Naive thymus-derived CD4-positive, alpha-beta T cell (primary cell): ENCODE measurements at regions not wholly inside any gene's neighbourhood (a gene's known extent, or its start where the extent isn't known, plus 50 kb on each side); places are given as distances from the start of the nearest gene placed in this dataset.

Source experiments
- ATAC-seq: fragments of 150-1000 bp; cut with Tn5 transposase; 2 replicates; pipeline ENCODE4 v1.10.0; 2021; ENCODE audit warnings: mild to moderate bottlenecking, moderate library complexity
- CTCF ChIA-PET: fragments of 350-600 bp; sonication (Branson Sonifier 250); formaldehyde crosslinking; loops from one replicate; lab custom pipeline; 2021; ENCODE audit warnings: antibody characterized with exemption; lab: Charles Lee
- POLR2A ChIA-PET: fragments of 350-600 bp; sonication (Branson Sonifier 250); formaldehyde crosslinking; loops from one replicate; lab custom pipeline; 2021; ENCODE audit warnings: antibody characterized with exemption, inconsistent platforms; lab: Charles Lee
- DNase-seq, 9 donors: peaks; one replicate each; pipeline versions ENCODE4 v3.0.0 to v3.0.0-alpha.2; 2020 to 2022; ENCODE audit warnings: mixed read lengths in 1 of 9
- H3K27ac ChIP-seq: one replicate; pipeline ENCODE4 v1.7.0; 2013; ENCODE audit warnings: mild to moderate bottlenecking, low read depth, low read length, moderate library complexity
- H3K27me3 ChIP-seq, 2 donors: one replicate each; pipeline ENCODE4 v1.7.0; 2013; ENCODE audit warnings: low read length in 2 of 2, mild to moderate bottlenecking in 2 of 2, moderate library complexity in 2 of 2; ENCODE audit not compliant: control insufficient read depth in 2 of 2, insufficient read depth in 2 of 2
- H3K36me3 ChIP-seq, 3 experiments: 1 replicate in 2 of 3; 2 replicates in 1 of 3; pipeline ENCODE4 v1.7.0; 2013; ENCODE audit warnings: low read length in 3 of 3, mild to moderate bottlenecking in 3 of 3, moderate library complexity in 1 of 3; ENCODE audit not compliant: insufficient read depth in 3 of 3, control insufficient read depth in 2 of 3
- H3K4me1 ChIP-seq, 2 donors: one replicate each; pipeline ENCODE4 v1.7.0; 2013; ENCODE audit warnings: low read length in 2 of 2, mild to moderate bottlenecking in 2 of 2, moderate library complexity in 1 of 2; ENCODE audit not compliant: control insufficient read depth in 2 of 2, insufficient read depth in 2 of 2
- H3K4me3 ChIP-seq: 2 replicates; pipeline ENCODE4 v1.7.0; 2013; ENCODE audit warnings: mild to moderate bottlenecking, low read length
- H3K9me3 ChIP-seq, 3 experiments: 1 replicate in 2 of 3; 2 replicates in 1 of 3; pipeline ENCODE4 v1.7.0; 2013; ENCODE audit warnings: low read length in 3 of 3; ENCODE audit not compliant: control insufficient read depth in 2 of 3
- H3K27ac Mint-ChIP-seq, 9 donors: one replicate each; pipeline ENCODE4 v1.8.0; 2020 to 2022; ENCODE audit warnings: mixed read lengths in 9 of 9, mild to moderate bottlenecking in 8 of 9, moderate library complexity in 5 of 9, inconsistent platforms in 2 of 9
- H3K27me3 Mint-ChIP-seq, 5 donors: one replicate each; pipeline ENCODE4 v1.8.0; 2021 to 2022; ENCODE audit warnings: mixed read lengths in 5 of 5, mild to moderate bottlenecking in 1 of 5
- H3K36me3 Mint-ChIP-seq, 5 donors: one replicate each; pipeline ENCODE4 v1.8.0; 2020 to 2022; ENCODE audit warnings: mixed read lengths in 5 of 5, mild to moderate bottlenecking in 3 of 5, inconsistent platforms in 1 of 5
- H3K4me1 Mint-ChIP-seq, 7 donors: one replicate each; pipeline ENCODE4 v1.8.0; 2020 to 2022; ENCODE audit warnings: mixed read lengths in 7 of 7, mild to moderate bottlenecking in 3 of 7, inconsistent platforms in 1 of 7
- H3K4me3 Mint-ChIP-seq, 10 donors: one replicate each; pipeline ENCODE4 v1.8.0; 2020 to 2022; ENCODE audit warnings: mild to moderate bottlenecking in 10 of 10, mixed read lengths in 10 of 10, moderate library complexity in 6 of 10, inconsistent platforms in 2 of 10
- H3K9me3 Mint-ChIP-seq, 11 donors: one replicate each; pipeline ENCODE4 v1.8.0; 2020 to 2022; ENCODE audit warnings: mixed read lengths in 11 of 11, mild to moderate bottlenecking in 4 of 11, inconsistent platforms in 1 of 11, moderate library complexity in 1 of 11
- intact Hi-C, 2 donors: fragments of 100-400 bp; cut with micrococcal nuclease; formaldehyde crosslinking; loops; one replicate each; pipeline ENCODE4 v1.15.1; 2023

GRCh38 chr5:18069790-18070189, 435.5 kb downstream of the TAF11L14 start:
- intact Hi-C loops: no loop called here
- ATAC-seq: no peak
- Histone ChIP-seq H3K27ac (no peak overlapping the region), H3K4me1 (no peaks in the 10 kb centered on the region), H3K9me3 (no peaks in the 10 kb centered on the region), H3K4me3 (no peak overlapping the region), H3K36me3 (no peaks in the 10 kb centered on the region), H3K27me3 (no peaks in the 10 kb centered on the region)
- no peak for DNase-seq
- H3K4me3 Mint-ChIP-seq: no peak overlapping the region
- CTCF ChIA-PET: no interaction called here
- H3K27ac Mint-ChIP-seq: no peak overlapping the region
- peaks cover 0 to 16% (median 3%) of the 10 kb centered on the region in 11 donors for H3K9me3 Mint-ChIP-seq
- H3K27me3 Mint-ChIP-seq: no peaks in the 10 kb centered on the region
- H3K36me3 Mint-ChIP-seq: no peaks in the 10 kb centered on the region
- H3K4me1 Mint-ChIP-seq: no peaks in the 10 kb centered on the region
- POLR2A ChIA-PET: no interaction called here

GRCh38 chr5:18072600-18072999, 438.3 kb downstream of the TAF11L14 start:
- intact Hi-C loops: no loop called here
- H3K9me3 Mint-ChIP-seq: peaks cover 0 to 22% (median 3%) of the 10 kb centered on the region in 11 donors
- POLR2A ChIA-PET: no interaction called here

GRCh38 chr5:18074961-18075360, 440.7 kb downstream of the TAF11L14 start:
- Histone ChIP-seq H3K4me1 (no peaks in the 10 kb centered on the region), H3K9me3 (no peaks in the 10 kb centered on the region), H3K36me3 (no peaks in the 10 kb centered on the region), H3K27ac (no peak overlapping the region), H3K4me3 (no peak overlapping the region), H3K27me3 (no peaks in the 10 kb centered on the region)
- Mint-ChIP-seq H3K36me3 (no peaks in the 10 kb centered on the region), H3K9me3 (peaks cover 0 to 16% (median 5%) of the 10 kb centered on the region in 11 donors), H3K27me3 (no peaks in the 10 kb centered on the region), H3K27ac (no peak overlapping the region), H3K4me3 (no peak overlapping the region), H3K4me1 (no peaks in the 10 kb centered on the region)
- CTCF ChIA-PET: no interaction called here
- no peak for DNase-seq
- intact Hi-C loops: no loop called here
- no peak for ATAC-seq
- POLR2A ChIA-PET: no interaction called here

More at GRCh38 chr5:18072600-18072999, 438.3 kb downstream of the TAF11L14 start:
- no peak overlapping the region for H3K27ac Mint-ChIP-seq
- no peaks in the 10 kb centered on the region for H3K4me1 ChIP-seq
- no peak for DNase-seq
- no peaks in the 10 kb centered on the region for H3K27me3 ChIP-seq
- no peaks in the 10 kb centered on the region for H3K4me1 Mint-ChIP-seq
- no peak overlapping the region for H3K4me3 ChIP-seq
- CTCF ChIA-PET: no interaction called here
- H3K27ac ChIP-seq: no peak overlapping the region
- no peaks in the 10 kb centered on the region for H3K27me3 Mint-ChIP-seq
- no peak overlapping the region for H3K4me3 Mint-ChIP-seq
- H3K9me3 ChIP-seq: no peaks in the 10 kb centered on the region
- H3K36me3 ChIP-seq: no peaks in the 10 kb centered on the region
- H3K36me3 Mint-ChIP-seq: no peaks in the 10 kb centered on the region
- no peak for ATAC-seq

GRCh38 chr5:18078157-18078556, 443.9 kb downstream of the TAF11L14 start:
- no peak for ATAC-seq
- no peaks in the 10 kb centered on the region for H3K4me1 Mint-ChIP-seq
- no peak overlapping the region for H3K27ac Mint-ChIP-seq
- no peak overlapping the region for H3K4me3 Mint-ChIP-seq
- intact Hi-C loops: no loop called here
- CTCF ChIA-PET: no interaction called here
- no peaks in the 10 kb centered on the region for H3K36me3 ChIP-seq
- no peaks in the 10 kb centered on the region for H3K36me3 Mint-ChIP-seq
- H3K27ac ChIP-seq: no peak overlapping the region
- DNase-seq: no peak
- H3K9me3 Mint-ChIP-seq: peaks cover 0 to 19% (median 7%) of the 10 kb centered on the region in 11 donors
- POLR2A ChIA-PET: no interaction called here
- no peak overlapping the region for H3K4me3 ChIP-seq
- no peaks in the 10 kb centered on the region for H3K9me3 ChIP-seq
- H3K4me1 ChIP-seq: no peaks in the 10 kb centered on the region
- no peaks in the 10 kb centered on the region for H3K27me3 ChIP-seq
- H3K27me3 Mint-ChIP-seq: no peaks in the 10 kb centered on the region

GRCh38 chr5:18079831-18080230, 445.6 kb downstream of the TAF11L14 start:
- H3K4me3 ChIP-seq: no peak overlapping the region
- DNase-seq: no peak

GRCh38 chr5:18088020-18088579, 453.8 kb downstream of the TAF11L14 start:
- ATAC-seq: no peak
- H3K27ac ChIP-seq: no peak overlapping the region
- H3K4me3 Mint-ChIP-seq: no peak overlapping the region
- H3K9me3 Mint-ChIP-seq: peaks cover 0 to 29% (median 9%) of the 10 kb centered on the region in 11 donors
- DNase-seq: no peak
- no peak overlapping the region for H3K4me3 ChIP-seq
- no peaks in the 10 kb centered on the region for H3K27me3 Mint-ChIP-seq
- intact Hi-C loops: no loop called here
- no peak overlapping the region for H3K27ac Mint-ChIP-seq
- peaks cover 0 to 5% (median 0%) of the 10 kb centered on the region in 5 donors for H3K36me3 Mint-ChIP-seq
- H3K4me1 Mint-ChIP-seq: no peaks in the 10 kb centered on the region
- no peaks in the 10 kb centered on the region for H3K9me3 ChIP-seq
- no peaks in the 10 kb centered on the region for H3K4me1 ChIP-seq
- ChIA-PET POLR2A (no interaction called here), CTCF (no interaction called here)
- H3K36me3 ChIP-seq: no peaks in the 10 kb centered on the region
- H3K27me3 ChIP-seq: no peaks in the 10 kb centered on the region

More at GRCh38 chr5:18079831-18080230, 445.6 kb downstream of the TAF11L14 start:
- Histone ChIP-seq H3K4me1 (no peaks in the 10 kb centered on the region), H3K27ac (no peak overlapping the region), H3K27me3 (no peaks in the 10 kb centered on the region), H3K36me3 (no peaks in the 10 kb centered on the region), H3K9me3 (no peaks in the 10 kb centered on the region)
- Mint-ChIP-seq H3K4me3 (no peak overlapping the region), H3K4me1 (no peaks in the 10 kb centered on the region), H3K9me3 (peaks cover 0 to 30% (median 7%) of the 10 kb centered on the region in 11 donors), H3K27me3 (no peaks in the 10 kb centered on the region), H3K36me3 (no peaks in the 10 kb centered on the region), H3K27ac (no peak overlapping the region)
- no peak for ATAC-seq
- ChIA-PET POLR2A (no interaction called here), CTCF (no interaction called here)
- intact Hi-C loops: no loop called here

- no peaks in the 10 kb centered on the region for H3K27me3 ChIP-seq
- H3K27ac ChIP-seq: no peak overlapping the region
- H3K4me1 Mint-ChIP-seq: no peaks in the 10 kb centered on the region
- H3K27me3 Mint-ChIP-seq: no peaks in the 10 kb centered on the region
- no peaks in the 10 kb centered on the region for H3K9me3 ChIP-seq
- POLR2A ChIA-PET: no interaction called here
- H3K27ac Mint-ChIP-seq: no peak overlapping the region
- H3K36me3 Mint-ChIP-seq: peaks cover 0 to 4% (median 0%) of the 10 kb centered on the region in 5 donors
- no peak overlapping the region for H3K4me3 Mint-ChIP-seq
- no peaks in the 10 kb centered on the region for H3K4me1 ChIP-seq
- no peak for DNase-seq
- H3K36me3 ChIP-seq: no peaks in the 10 kb centered on the region
- H3K4me3 ChIP-seq: no peak overlapping the region
- H3K9me3 Mint-ChIP-seq: peaks cover 3 to 14% (median 7%) of the 10 kb centered on the region in 11 donors
- no peak for ATAC-seq
- intact Hi-C loops: no loop called here
- CTCF ChIA-PET: no interaction called here
Measured at GRCh38 chr5:18090177-18090576, 455.9 kb downstream of the TAF11L14 start.
